Osteoblast (primary cell): ENCODE measurements at regions not wholly inside any gene's neighbourhood (a gene's known extent, or its start where the extent isn't known, plus 50 kb on each side); places are given as distances from the start of the nearest gene placed in this dataset.
A peak's percentile ranks its signal among the peaks of the same experiment; 100 is the strongest.

Source experiments
- DNase-seq: peaks from one replicate; pipeline ENCODE4 v3.0.0; 2011; ENCODE audit warnings: low spot score, mixed read lengths; ENCODE audit not compliant: insufficient read length; ENCODE audit errors: missing footprints
- H2AFZ ChIP-seq: 2 replicates; pipeline ENCODE4 v1.6.0; 2011; ENCODE audit warnings: mild to moderate bottlenecking, low read length
- H3K27ac ChIP-seq: 2 replicates; pipeline ENCODE4 v1.5.1; 2011; ENCODE audit warnings: mild to moderate bottlenecking, low read depth, low read length, moderate library complexity
- H3K27me3 ChIP-seq: 2 replicates; pipeline ENCODE4 v1.6.0; 2012; ENCODE audit warnings: mild to moderate bottlenecking, control low read depth, inconsistent platforms, low read length, moderate library complexity; ENCODE audit not compliant: insufficient read depth
- H3K36me3 ChIP-seq: 2 replicates; pipeline ENCODE4 v1.5.1; 2011; ENCODE audit warnings: mild to moderate bottlenecking, low read length, control low read depth, moderate library complexity; ENCODE audit not compliant: insufficient read depth
- H3K4me1 ChIP-seq: 2 replicates; pipeline ENCODE4 v1.5.1; 2011; ENCODE audit warnings: mild to moderate bottlenecking, low read length, control low read depth, moderate library complexity; ENCODE audit not compliant: insufficient read depth
- H3K4me2 ChIP-seq: 2 replicates; pipeline ENCODE4 v1.6.0; 2011; ENCODE audit warnings: mild to moderate bottlenecking, low read length; ENCODE audit not compliant: insufficient read depth
- H3K4me3 ChIP-seq: fragments of 200-600 bp; sonication (generic); 3 replicates; pipeline ENCODE4 v1.5.1; 2012; ENCODE audit warnings: mild to moderate bottlenecking, low read length, inconsistent platforms; ENCODE audit not compliant: insufficient read depth
- H3K79me2 ChIP-seq: 2 replicates; pipeline ENCODE4 v1.6.0; 2012; ENCODE audit warnings: mild to moderate bottlenecking, low read length, control low read depth, inconsistent platforms; ENCODE audit not compliant: insufficient read depth
- H3K9me3 ChIP-seq: 2 replicates; pipeline ENCODE4 v1.5.1; 2011; ENCODE audit warnings: low read depth, low read length, control low read depth
- H4K20me1 ChIP-seq: 2 replicates; pipeline ENCODE4 v1.6.0; 2012; ENCODE audit warnings: mild to moderate bottlenecking, low read length, control low read depth; ENCODE audit not compliant: insufficient read depth
- TF ChIP-seq, protein P1 (sequence below): IDR thresholded peaks from 2 replicates; pipeline ENCODE4 v1.5.1; 2011; ENCODE audit warnings: mild to moderate bottlenecking, low read depth, low read length, moderate library complexity; ENCODE audit errors: extremely low read depth

DNA sequence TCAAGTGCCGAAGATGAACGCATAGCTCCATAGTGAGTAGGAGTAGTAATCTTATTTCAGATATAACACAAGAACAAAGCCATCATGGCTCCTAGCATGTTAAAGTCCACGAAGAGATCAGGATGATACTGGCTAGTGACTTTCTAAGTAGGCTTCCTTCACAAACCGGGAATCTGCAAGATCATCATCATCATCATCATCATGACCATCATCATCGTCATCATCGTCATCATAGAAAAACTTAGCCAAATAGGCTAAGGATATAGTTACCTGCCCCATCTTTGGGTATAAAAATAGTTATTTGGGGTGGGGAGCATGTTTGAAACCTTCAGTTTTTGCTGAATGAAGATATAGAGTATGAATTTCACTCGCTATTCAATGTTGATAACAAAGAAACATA is 57.9 kb downstream of the PYDC2 start:
- TF ChIP-seq, protein P1, sequence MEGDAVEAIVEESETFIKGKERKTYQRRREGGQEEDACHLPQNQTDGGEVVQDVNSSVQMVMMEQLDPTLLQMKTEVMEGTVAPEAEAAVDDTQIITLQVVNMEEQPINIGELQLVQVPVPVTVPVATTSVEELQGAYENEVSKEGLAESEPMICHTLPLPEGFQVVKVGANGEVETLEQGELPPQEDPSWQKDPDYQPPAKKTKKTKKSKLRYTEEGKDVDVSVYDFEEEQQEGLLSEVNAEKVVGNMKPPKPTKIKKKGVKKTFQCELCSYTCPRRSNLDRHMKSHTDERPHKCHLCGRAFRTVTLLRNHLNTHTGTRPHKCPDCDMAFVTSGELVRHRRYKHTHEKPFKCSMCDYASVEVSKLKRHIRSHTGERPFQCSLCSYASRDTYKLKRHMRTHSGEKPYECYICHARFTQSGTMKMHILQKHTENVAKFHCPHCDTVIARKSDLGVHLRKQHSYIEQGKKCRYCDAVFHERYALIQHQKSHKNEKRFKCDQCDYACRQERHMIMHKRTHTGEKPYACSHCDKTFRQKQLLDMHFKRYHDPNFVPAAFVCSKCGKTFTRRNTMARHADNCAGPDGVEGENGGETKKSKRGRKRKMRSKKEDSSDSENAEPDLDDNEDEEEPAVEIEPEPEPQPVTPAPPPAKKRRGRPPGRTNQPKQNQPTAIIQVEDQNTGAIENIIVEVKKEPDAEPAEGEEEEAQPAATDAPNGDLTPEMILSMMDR, result no peak
- Histone ChIP-seq H3K27me3 (no peaks in the 10 kb centered on the region), H3K79me2 (no peaks in the 10 kb centered on the region), H3K4me1 (no peaks in the 10 kb centered on the region), H4K20me1 (no peaks in the 10 kb centered on the region), H3K27ac (no peak overlapping the region), H3K9me3 (no peaks in the 10 kb centered on the region), H3K4me3 (no peak overlapping the region), H2AFZ (no peak overlapping the region), H3K4me2 (no peak overlapping the region), H3K36me3 (no peaks in the 10 kb centered on the region)
- no peak for DNase-seq

DNA sequence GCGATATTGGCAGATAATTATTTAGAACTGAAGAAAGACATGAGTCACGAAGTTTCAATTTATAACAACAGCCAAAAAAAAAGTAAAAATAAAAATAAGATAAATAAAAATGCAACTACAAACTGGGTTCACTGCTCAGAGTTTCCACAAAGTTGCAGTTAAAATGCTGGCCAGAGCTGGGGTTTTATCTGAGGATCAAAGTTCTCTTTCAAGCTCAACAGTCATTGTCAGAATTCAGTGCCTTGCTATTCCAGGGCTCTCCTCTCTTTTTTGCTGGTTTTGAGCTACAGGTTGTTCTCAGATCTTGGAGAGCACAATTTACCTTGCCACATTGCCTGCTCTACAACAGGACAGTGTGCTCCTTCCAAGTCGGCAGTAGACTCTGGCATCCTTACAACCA is 60.1 kb downstream of the PYDC2 start:
- Histone ChIP-seq H3K4me1 (no peaks in the 10 kb centered on the region), H4K20me1 (no peaks in the 10 kb centered on the region), H3K4me2 (no peak overlapping the region), H2AFZ (no peak overlapping the region), H3K36me3 (no peaks in the 10 kb centered on the region), H3K4me3 (no peak overlapping the region), H3K9me3 (no peaks in the 10 kb centered on the region), H3K79me2 (no peaks in the 10 kb centered on the region), H3K27ac (no peak overlapping the region), H3K27me3 (no peaks in the 10 kb centered on the region)
- TF ChIP-seq, protein P1, result no peak
- DNase-seq, result no peak

DNA sequence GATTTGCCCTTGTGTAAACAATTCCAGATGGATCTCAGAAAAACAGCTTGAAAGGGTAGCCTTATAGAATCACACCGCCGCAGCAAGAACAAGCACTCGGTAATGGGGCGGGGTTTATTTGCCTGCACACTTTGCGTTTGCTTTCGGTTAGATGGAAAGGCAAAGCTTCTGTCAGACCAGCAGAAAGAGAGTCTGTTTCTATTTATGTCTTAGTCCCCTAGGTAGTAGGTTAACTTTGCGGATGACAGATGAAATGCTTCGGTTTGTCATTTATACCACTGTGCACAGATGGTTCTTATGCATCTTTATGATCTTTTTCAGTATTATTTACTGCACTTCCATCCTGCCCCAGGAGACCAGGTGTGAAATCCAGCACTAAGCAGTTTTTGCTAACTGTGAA is 62.2 kb downstream of the PYDC2 start:
- no peak for DNase-seq
- H2AFZ ChIP-seq, result no peak overlapping the region
- H3K36me3 ChIP-seq, result no peaks in the 10 kb centered on the region
- no peaks in the 10 kb centered on the region for H3K9me3 ChIP-seq
- H3K4me3 ChIP-seq, result peak overlapping the region; percentile 17
- no peaks in the 10 kb centered on the region for H4K20me1 ChIP-seq
- no peaks in the 10 kb centered on the region for H3K27me3 ChIP-seq
- H3K4me1 ChIP-seq, result no peaks in the 10 kb centered on the region
- TF ChIP-seq, protein P1, result no peak
- no peak overlapping the region for H3K27ac ChIP-seq
- no peaks in the 10 kb centered on the region for H3K79me2 ChIP-seq
- H3K4me2 ChIP-seq, result peak overlapping the region; percentile 27

DNA sequence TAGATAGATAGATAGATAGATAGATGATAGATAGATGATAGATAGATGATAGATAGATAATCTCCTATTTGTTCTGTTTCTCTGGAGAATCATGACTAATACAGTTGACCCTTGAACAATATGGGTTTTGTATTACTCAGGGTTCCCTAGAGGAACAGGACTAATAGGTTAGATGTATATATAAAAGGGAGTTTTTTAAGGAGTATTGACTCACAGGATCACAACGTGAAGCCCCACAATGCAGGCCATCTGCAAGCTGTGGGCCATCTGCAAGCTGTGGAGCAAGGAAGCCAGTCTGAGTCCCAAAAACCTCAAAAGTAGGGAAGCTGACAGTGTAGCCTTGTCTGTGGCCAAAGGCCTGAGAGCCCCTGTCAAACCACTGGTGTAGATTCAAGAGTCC is 67.6 kb downstream of the PYDC2 start:
- Histone ChIP-seq H3K36me3 (no peaks in the 10 kb centered on the region), H3K4me3 (no peak overlapping the region), H3K9me3 (no peaks in the 10 kb centered on the region), H3K27me3 (no peaks in the 10 kb centered on the region), H3K4me2 (no peak overlapping the region), H3K4me1 (no peaks in the 10 kb centered on the region), H3K27ac (no peak overlapping the region), H4K20me1 (no peaks in the 10 kb centered on the region), H3K79me2 (no peaks in the 10 kb centered on the region), H2AFZ (no peak overlapping the region)
- TF ChIP-seq, protein P1, result no peak
- no peak for DNase-seq
